A549 (cell line): ENCODE measurements at regions not wholly inside any gene's neighbourhood (a gene's known extent, or its start where the extent isn't known, plus 50 kb on each side); places are given as distances from the start of the nearest gene placed in this dataset.

Experiments
- CHD2 ChIP-seq: fragments of 150-350 bp; IDR thresholded peaks from 2 replicates; pipeline ENCODE4 v1.6.1; 2014; ENCODE audit warnings: low read length; ENCODE audit not compliant: partially characterized antibody
- MAFK ChIP-seq: fragments of 450-650 bp; IDR thresholded peaks from 2 replicates; pipeline ENCODE4 v1.6.1; 2014; ENCODE audit not compliant: partially characterized antibody
- POLR2A ChIP-seq: IDR thresholded peaks from 2 replicates; pipeline ENCODE4 v1.6.1; 2012; ENCODE audit warnings: mild to moderate bottlenecking, low read length
- SMC3 ChIP-seq: fragments of >200 bp; sonication (Bioruptor Twin); formaldehyde crosslinking; IDR thresholded peaks from 3 replicates; pipeline ENCODE4 v1.6.1; 2018; ENCODE audit warnings: inconsistent platforms
- TF ChIP-seq, protein P1 (sequence below): fragments of >200 bp; sonication (Bioruptor Twin); formaldehyde crosslinking; IDR thresholded peaks from 3 replicates; pipeline ENCODE4 v1.5.1; 2016
- TF ChIP-seq, protein P2 (sequence below): fragments of 200-600 bp; sonication (generic); IDR thresholded peaks from 2 replicates; pipeline ENCODE4 v1.6.1; 2016; ENCODE audit warnings: antibody characterized with exemption, mild to moderate bottlenecking, moderate library complexity
- TF ChIP-seq, protein P3 (sequence below): fragments of 150-350 bp; IDR thresholded peaks from 2 replicates; pipeline ENCODE4 v1.6.1; 2014; ENCODE audit warnings: low read depth, mild to moderate bottlenecking, low read length

DNA sequence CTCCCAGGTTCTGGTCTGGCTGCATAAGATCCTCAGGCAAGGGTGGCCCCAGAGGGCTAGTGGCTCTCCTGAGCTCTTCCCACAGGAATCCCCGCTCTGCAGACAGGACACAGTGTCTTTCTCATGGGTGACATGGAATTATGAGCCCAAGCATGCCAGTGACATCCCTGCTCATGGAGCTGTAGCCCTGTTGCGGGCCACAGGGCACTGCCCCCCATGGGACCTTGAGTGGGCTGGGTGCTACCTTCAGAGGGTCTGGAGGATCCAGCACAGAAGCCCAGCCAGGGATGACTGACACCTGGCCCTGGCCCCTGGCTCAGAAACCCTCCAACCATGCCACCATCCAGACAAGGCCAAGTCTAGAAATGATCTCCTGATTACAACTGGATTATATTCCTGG lies 657.5 kb upstream of the DEFB115 start:
- TF ChIP-seq, protein P1, sequence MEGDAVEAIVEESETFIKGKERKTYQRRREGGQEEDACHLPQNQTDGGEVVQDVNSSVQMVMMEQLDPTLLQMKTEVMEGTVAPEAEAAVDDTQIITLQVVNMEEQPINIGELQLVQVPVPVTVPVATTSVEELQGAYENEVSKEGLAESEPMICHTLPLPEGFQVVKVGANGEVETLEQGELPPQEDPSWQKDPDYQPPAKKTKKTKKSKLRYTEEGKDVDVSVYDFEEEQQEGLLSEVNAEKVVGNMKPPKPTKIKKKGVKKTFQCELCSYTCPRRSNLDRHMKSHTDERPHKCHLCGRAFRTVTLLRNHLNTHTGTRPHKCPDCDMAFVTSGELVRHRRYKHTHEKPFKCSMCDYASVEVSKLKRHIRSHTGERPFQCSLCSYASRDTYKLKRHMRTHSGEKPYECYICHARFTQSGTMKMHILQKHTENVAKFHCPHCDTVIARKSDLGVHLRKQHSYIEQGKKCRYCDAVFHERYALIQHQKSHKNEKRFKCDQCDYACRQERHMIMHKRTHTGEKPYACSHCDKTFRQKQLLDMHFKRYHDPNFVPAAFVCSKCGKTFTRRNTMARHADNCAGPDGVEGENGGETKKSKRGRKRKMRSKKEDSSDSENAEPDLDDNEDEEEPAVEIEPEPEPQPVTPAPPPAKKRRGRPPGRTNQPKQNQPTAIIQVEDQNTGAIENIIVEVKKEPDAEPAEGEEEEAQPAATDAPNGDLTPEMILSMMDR, result no peak
- TF ChIP-seq SMC3, result no peak
- no peak for TF ChIP-seq POLR2A
- no peak for TF ChIP-seq MAFK
- TF ChIP-seq, protein P2, sequence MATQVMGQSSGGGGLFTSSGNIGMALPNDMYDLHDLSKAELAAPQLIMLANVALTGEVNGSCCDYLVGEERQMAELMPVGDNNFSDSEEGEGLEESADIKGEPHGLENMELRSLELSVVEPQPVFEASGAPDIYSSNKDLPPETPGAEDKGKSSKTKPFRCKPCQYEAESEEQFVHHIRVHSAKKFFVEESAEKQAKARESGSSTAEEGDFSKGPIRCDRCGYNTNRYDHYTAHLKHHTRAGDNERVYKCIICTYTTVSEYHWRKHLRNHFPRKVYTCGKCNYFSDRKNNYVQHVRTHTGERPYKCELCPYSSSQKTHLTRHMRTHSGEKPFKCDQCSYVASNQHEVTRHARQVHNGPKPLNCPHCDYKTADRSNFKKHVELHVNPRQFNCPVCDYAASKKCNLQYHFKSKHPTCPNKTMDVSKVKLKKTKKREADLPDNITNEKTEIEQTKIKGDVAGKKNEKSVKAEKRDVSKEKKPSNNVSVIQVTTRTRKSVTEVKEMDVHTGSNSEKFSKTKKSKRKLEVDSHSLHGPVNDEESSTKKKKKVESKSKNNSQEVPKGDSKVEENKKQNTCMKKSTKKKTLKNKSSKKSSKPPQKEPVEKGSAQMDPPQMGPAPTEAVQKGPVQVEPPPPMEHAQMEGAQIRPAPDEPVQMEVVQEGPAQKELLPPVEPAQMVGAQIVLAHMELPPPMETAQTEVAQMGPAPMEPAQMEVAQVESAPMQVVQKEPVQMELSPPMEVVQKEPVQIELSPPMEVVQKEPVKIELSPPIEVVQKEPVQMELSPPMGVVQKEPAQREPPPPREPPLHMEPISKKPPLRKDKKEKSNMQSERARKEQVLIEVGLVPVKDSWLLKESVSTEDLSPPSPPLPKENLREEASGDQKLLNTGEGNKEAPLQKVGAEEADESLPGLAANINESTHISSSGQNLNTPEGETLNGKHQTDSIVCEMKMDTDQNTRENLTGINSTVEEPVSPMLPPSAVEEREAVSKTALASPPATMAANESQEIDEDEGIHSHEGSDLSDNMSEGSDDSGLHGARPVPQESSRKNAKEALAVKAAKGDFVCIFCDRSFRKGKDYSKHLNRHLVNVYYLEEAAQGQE, result no peak
- TF ChIP-seq, protein P3, sequence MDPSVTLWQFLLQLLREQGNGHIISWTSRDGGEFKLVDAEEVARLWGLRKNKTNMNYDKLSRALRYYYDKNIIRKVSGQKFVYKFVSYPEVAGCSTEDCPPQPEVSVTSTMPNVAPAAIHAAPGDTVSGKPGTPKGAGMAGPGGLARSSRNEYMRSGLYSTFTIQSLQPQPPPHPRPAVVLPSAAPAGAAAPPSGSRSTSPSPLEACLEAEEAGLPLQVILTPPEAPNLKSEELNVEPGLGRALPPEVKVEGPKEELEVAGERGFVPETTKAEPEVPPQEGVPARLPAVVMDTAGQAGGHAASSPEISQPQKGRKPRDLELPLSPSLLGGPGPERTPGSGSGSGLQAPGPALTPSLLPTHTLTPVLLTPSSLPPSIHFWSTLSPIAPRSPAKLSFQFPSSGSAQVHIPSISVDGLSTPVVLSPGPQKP, result no peak
- TF ChIP-seq CHD2, result no peak
